ENCODE measurements at regions not wholly inside any gene's neighbourhood (a gene's known extent, or its start where the extent isn't known, plus 50 kb on each side); places are given as distances from the start of the nearest gene placed in this dataset.
A peak's percentile ranks its signal among the peaks of the same experiment; 100 is the strongest.
"Not testable (repeated sequence)": the region's sequence is repeated elsewhere in the genome, so short reads cannot be mapped to it uniquely, and the experiment has no call there.

DNA sequence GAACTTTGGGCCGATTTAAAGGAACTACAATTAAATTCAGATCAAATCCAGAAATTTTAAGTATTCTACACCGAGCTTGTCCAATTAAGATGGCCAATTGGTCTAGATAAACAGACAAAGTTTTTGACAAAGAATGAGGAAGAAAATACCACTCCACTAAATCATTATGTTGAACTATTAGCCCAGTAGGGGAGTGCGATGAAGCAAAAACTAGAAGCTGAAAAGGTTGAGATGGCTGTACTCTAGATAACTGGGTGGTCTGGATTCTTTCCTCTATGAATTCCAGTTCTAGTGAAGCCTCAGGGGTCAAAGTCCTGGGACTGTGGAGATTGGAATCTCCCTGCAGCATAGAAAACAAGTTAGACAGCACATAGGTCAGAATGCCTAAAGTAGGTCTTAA is 418.9 kb upstream of the IMPG1 start:
- DNase-seq = not testable (repeated sequence)

DNA sequence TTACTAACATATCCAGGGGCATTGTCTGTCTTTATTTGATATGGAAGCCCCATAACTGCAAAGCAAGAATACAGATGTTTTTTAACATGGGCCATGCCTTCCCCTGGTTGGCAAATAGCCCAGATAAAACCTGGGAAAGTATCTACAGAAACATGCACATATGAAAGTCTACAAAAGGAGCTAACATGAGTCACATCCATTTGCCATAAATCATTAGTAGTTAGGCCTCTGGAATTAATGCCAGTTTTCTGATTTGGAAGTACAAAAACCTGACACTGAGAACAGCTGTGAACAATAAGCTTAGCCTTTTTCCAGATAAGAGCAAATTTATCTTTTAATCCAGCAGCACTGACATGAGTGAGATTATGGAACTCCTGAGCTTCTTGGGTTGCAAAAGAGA is 418.0 kb upstream of the IMPG1 start:
- no peak for DNase-seq

DNA sequence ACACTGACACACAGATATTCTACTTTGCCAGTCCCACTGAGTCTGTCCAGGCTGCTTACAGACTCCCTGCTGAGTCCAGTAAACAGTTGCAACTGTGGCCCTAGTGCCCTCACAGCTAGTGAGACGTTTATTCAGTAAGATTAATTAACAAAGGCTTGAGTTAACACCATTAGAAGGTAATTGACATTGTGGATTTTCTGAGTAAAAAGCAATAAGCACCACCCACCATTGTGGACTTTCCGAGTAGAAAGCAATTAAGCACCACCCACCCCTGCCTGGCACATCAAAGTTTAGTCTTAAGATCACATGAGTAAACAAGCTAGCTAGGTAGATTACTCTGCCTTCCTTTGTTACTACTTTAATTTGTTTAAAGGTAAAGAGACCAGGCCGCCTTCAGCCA is 408.6 kb upstream of the IMPG1 start:
- no peak for DNase-seq

DNA sequence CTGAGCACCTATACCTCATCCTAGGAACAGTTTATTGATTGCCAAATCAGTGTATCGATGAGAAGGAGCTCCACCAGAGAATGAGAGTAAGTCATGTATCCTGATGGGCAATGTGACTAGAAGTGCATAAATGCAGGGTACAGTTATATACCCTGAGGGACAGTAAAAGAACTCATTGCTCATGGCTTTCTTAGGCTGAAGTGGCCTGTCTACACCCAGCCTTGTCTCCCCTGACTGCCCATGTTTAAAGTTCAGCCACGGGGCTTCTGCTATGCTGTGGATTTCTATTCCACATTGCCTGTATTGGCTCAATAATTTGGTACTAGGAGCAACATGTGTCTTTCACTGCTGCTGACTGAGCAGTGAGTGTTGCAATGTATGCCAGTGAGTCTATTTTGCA is 400.4 kb upstream of the IMPG1 start:
- DNase-seq = no peak

DNA sequence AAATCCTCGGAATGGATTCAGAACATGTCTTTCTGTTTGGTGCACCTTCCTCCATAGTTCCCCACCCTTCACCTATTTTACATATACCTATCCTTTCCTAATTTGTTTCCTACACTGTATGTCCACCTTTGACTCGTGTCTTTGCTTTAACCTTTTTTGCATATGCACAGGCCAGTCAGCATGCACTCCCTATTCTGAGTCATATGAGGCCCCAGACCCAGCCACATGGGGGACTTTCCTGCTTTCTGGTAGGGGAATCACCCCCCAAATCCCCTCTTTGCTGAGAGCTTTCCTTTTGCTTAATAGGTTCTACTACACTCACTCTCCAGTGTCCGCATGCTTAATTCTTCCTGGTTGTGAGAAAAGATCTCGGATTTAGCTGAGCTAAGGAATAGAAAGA is 393.8 kb upstream of the IMPG1 start:
- no peak for DNase-seq

DNA sequence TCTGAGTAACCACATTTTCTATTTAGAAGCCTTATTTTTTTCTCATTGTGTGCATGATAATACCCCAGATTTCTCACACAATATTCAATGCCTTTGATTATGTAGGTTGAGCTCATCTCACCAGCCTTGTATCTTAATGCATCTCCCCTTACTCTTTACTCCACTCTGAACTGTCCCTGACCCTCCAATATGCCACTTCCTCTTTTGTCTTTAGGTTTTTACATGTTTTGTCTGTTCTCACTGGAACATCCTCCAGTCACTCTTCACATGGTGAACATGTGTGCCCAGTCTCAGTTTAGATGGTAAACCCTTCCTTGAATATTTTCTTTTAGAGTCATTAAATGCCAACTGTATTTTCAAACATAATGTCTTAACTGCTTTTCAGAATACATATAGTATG is 392.9 kb upstream of the IMPG1 start:
- DNase-seq = no peak

DNA sequence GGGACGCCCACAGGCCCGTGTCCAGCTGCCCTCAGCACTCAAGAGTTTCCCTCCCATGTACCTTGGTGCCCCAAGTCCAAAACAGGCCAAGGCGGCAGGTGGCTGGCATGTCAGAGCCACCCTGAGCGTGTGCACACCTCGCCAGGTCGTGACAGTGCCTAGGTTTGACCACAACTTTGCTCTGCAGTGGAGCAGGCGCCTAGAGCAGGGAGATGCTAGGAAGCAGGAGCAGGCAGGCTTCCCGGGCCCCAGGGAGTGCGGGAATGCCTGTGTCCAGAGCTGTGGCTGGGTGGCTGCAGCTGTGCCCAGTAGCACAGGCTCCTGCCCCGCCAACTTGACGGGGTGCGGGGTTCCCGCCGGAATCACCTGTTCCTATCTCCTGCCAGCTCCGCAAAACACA is 380.8 kb upstream of the IMPG1 start:
- DNase-seq = no peak

DNA sequence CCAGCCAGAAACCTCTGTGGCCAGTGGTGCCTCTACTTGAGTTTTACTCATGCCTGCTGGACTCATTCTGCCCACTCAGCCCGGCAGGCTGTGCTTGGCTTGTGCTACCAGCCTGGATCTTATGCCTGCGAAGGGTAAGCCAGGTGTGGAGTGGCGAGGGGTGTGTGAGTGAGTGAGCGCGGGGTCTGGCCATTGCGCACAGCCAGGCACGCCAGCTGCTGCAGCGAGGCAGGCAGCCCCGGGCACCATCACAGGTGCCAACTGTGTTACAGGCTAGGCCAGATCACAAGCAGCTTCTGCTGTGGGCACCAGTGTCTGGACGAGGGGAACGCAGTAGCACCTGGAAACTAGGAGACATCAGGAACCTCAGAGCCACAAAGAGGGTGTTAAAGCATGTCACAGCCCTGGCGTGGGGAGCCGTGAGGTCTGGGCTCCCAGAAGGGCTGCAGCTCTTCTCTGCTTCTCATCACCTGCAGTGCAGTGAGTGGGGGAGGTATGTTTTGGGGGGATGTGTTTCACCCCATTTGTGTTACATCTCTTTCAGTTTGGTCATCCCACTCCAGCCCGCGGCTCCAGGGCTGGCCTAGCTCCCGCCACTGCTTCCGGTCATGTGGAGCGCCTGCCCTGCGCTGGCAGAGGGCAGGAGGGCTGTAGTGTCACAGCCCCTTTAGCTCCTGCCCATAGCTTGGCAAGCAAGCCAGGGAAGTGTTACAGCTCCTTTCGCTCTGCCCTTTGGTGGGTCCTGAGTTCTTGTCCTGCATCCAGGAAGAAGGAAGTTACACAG is 379.7 kb upstream of the IMPG1 start:
- no peak for DNase-seq

DNA sequence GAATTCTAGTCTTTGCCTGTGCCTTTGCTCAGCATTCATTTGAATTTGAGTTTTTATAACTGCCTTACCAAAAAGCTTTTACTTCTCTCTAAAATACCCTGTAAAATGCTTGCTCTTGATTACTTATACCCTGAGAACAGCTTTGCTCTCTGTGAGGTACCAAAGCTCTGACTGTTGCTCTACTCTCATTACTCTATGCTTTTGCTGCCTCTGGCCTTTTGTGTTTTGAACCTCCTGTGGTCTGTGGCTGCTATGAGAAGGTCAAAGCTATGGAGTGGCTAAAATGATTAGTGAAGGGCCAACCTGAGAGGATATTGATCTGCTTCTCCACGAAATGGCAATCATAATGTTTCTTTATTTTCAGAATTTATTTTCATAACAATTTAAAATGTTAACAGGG is 375.6 kb upstream of the IMPG1 start:
- no peak for DNase-seq

DNA sequence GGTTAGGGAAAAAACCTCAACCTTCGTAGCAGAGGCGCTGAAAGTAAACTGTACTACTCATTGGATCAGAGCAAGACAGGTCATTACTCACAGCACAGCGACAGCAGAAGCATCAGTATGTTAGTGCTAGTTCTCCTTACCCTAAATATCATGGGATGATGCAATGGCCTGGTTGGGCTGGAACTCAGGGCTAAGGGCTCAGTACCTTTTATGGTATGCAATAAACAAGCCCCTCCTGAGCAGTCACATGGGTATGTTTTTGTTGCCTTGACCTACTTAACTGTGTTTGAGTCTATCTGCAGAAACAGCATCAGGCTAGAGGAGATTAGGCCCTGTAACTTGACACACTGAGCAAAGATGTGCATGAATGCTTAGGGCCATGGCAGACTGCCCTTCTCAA is 369.4 kb upstream of the IMPG1 start:
- no peak for DNase-seq

DNA sequence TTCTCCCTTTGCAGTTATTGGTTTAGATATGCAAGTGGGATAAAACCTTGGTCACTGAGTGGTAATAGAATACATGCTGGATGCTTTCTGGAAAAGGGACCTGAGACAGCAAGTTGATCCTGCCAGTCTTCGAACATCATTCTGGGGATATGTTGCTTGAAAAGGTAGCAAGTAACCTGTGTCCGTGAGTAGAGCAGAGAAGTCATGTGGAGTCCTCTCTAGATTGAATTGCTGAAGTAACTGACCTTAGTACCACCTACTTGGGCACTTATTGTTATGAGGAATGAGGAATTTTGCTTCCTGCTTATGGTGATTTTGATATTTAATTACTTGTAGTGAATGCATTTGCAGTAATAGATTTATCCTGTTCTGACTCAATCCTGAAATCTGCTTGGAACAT is 367.3 kb upstream of the IMPG1 start:
- no peak for DNase-seq

DNA sequence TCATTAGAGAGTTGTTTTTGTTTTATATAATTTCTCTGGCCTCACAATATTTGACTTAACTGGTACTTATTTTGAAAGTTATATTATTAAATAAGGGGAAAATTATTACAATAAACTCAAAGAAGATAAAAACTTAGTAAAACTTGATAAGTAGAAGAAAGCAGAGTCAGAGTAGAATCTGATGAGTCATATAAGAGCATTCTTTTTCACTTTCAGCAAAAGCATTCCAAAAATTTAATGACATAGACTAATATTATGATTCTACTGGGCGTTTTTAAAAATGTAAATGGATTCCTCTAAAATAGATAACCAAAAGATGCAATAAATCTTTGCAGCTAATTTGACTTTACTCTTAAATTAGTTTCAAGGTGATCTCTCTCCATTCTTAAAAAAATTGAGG is 366.3 kb upstream of the IMPG1 start:
- no peak for DNase-seq

DNA sequence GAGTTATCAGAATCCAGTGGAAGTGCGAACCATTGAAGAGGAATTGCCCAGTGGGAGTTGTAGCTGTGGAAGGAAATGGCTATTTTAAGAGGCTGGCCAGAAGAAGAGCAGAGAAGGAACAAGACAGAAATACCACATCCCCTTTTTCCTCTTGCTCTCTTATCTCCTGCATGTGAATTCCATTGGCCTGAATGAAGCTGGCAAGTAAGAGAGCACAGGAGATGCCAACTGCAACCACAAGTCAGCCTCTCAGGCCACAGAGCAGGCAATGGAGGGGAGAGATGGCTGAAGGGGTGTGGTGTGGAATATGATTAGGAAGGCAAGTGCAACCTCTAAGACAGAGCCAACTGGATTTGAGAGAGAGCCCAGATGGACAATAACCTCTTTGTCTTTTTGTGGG is 362.7 kb upstream of the IMPG1 start:
- no peak for DNase-seq

DNA sequence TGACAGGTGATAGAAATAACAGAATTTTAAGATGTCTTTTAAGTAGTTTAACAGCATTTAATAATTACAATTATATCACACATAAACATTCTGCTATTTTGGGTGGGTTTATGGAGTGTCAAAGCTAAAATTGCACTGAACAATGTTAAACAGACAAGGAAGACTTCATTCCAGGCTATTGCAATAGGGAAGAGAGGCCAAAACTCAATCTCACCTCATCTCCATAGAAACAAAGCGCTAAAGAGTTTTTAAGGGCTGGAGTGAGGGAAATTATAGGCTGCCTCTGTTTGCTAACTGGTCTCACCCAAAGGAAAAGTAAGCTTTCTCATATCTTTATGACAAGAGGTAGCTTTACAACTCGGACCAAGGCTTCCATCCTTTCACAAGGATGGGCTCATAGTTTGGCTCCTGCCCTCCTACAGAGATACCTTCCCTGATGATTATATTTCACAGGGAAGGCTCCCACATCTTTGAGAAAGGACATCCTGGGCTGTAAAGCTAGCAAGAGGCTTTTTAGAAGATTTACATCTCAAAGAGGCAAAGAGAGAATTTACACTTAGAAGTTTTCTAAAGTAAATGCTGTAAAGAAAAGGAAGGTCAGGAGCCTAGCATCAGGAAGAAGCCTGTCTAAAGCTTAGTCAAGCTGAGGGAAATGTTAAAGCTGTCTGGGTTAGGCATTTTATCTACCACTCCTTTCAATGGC is 350.2 kb upstream of the IMPG1 start:
- no peak for DNase-seq

DNA sequence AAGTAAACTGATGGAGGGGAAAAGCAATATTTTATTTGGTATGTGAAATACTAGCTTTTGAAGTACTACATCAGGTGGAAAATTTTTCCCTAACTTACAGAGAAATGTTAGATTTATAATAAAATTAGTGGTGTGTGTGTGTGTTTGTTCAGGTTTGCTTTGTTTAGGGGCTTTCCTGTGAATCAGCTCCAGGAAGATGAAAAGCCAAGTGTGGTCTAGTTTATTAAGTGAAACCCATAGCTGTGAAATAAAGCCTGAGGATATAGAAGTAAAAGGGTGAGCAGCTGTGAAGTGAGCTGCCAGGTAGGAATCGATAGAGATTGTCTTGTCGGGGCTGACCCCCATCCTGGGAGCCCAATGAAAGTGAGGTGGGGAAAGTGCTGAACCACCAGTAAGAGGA is 347.6 kb upstream of the IMPG1 start:
- DNase-seq = no peak

DNA sequence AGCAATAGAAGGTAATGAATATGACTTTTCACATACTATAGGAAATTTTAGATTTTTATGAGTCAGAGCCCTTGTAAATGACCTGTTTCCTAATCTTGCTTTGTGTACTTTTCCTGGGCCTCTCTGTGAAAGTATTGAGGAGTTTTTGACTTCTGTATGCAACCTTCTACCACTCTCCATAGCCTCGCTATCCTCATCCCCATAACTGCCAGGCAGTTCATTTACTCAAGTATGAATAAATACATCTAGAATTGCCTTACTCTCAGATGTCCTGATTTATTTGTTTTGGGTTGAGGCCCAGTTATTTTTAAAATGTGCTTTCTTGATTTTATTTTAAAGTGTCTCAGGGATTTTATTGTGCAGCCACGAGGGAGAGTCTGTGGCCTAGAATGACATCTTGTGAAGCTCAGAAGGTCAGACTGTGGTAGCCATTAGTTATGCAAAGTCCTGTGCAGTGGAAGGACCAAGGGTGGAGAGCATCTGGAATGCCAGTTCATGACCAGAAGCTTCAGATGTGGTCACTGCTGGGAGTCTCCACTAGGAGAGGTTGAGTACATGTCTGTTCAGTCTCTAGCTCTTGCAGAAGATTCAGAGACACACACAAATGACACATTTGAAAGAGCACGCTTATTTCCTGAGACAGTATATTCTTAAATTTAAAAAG is 346.2 kb upstream of the IMPG1 start:
- no peak for DNase-seq

DNA sequence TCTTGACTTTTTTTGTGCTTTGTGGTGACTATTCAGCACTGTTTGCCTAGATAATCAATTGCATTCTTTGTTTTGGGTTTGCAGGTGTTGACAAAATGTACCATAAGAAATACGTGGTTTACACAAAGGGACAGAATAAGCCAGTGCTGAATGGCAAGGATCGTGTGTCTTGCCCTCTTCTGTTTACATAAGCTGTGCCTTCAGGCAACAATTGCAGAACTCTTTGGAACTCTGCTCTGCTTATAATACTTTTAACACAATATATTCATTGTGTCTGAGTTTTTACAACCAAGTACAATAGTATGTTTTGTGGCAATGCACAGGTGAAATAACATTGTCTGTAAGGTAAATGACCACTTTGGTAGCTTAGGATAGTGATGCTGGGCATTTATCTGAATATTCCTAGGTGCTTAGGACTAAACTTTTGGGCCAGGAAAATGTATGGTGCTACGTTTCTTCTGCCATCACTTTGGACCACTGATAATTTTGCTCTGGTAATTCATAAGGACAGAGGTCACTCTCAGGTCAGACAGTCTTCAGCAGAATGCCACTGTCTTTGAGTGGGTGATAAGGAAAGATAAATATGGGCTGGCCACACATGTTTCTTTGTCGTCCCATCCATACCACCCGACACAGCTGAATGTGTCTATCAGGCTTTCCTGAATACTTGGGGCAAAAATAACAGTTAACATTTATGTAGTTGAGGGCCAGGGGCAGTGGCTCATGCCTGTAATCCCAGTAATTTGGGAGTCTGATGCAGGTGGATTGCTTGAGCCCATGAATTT is 344.6 kb upstream of the IMPG1 start:
- DNase-seq = no peak

DNA sequence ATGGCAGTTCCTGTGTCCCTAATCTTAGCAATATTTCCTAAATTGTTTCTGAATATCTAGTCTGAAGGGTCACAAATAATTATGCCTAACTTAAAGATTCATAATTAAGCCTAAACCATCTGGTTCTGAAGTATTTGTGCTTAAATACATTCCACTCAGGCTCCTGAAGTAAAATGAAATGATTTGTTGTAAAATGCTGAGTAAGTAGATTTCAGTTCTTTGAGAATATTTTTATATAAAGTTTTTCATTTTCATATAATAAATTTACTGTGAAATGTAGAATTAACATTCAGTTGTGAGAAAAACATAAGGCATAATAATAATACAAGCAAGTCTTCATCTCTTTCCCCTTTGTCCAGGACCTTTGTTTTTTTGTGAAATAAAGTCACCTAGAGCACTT is 330.6 kb upstream of the IMPG1 start:
- DNase-seq = no peak

DNA sequence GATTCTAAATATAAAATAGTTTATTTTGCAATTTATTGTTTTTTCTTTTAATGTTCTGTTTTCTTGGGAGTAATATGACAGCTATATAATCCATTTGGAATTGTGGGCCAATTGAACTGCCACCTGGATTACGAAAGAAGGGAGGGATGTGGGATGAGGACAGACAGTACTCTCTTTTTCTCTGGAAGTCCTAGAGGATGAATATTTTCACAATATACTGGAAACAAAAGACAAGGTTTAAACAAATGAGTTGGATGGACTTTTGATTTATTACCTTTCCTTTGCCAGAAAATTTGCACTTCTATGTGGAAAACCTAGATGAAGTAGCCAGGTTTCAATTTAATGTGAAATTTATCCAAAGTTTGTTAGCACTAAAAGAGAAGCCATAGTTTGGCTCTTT is 325.5 kb upstream of the IMPG1 start:
- DNase-seq = no peak

DNA sequence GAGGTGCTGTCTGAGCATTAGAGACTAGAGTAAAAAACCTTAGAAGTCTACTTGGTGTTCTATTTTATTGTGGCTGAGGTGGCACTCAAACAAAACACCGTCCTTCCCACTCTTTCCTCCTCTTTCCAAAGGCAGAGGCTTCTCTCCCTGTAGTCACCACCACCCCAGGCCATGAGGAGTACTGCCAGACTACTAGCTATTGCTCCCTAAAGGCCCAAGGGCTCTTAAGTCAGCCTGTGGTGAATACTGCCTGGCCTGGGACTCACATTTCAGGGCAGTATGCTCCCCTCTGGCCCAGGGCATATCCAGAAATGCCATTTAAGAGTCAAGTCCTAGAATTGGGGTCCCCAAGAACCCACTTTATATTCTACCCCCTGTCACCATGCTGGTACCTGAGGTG is 309.7 kb upstream of the IMPG1 start:
- no peak for DNase-seq

DNA sequence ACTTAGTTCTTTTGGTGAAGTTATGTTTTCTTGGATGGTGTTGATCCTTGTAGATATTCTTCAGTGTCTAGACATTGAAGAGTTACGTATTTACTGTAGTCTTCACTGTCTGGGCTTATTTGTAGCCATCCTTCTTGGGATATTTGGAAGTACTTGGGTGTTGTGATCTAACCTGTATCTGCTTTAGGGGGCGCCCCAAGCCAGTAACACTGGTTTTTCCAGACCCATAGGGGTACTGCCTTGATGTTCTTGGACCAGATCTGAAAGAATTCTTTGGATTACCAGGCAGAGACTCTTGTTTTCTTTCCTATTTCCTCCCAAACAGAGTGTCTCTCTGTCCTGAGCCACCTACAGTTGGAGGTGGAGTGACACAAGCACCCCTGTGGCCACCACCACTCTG is 309.1 kb upstream of the IMPG1 start:
- DNase-seq = no peak

DNA sequence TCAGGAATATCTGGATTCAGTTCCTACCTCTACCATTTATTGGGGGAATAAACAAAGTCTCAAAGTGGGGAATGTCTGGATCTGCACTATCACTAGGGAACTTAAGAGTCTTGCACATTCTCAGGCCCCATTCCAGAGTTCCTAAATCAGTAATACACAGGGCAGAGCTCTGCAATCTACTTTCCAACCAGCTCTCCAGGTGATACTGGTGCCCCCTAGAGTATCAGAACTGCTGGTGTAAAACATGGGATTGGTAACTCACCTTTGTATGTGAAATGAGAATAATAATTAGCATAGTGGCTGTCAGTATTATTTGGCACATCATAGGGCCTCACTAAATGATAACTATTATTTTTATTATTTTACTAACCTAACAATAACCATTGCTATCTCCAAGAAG is 278.8 kb upstream of the IMPG1 start:
- peak; percentile 4 for DNase-seq

DNA sequence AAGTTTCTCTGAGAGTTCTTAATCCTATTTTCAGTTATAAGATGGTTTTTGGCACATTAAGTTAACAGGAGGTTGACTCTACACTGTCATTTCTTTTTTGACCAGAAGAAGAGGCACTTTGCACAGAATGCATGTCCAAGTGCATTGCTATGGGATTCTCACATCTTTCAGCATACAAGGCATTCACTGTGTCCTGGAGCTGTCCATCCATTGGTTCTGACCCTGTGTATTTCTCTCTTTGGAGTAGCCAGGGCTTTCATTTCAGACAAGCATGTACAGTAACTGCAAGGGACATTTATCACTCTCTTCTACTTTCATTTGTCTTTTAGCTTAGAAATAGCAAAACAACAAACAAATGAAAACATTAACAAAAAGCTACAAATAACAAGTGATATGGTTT is 275.1 kb upstream of the IMPG1 start:
- no peak for DNase-seq

Data from COR-L47 (cell line).